GM19043 (cell line): ENCODE measurements at regions not wholly inside any gene's neighbourhood (a gene's known extent, or its start where the extent isn't known, plus 50 kb on each side); places are given as distances from the start of the nearest gene placed in this dataset.

Source experiments
- ATAC-seq: cut with Tn5 transposase; IDR thresholded peaks from one replicate; pipeline ENCODE4 v1.9.1; 2021; ENCODE audit warnings: low read depth; ENCODE audit not compliant: unreplicated experiment

GRCh38 chr9:113781381-113781780 is 94.7 kb upstream of the ZNF618 start:
- ATAC-seq, result no peak

- ATAC-seq, result no peak
These were observed 94.2 kb upstream of the ZNF618 start for GRCh38 chr9:113781896-113782295.

GRCh38 chr9:113783475-113783874 is 92.6 kb upstream of the ZNF618 start:
- no peak for ATAC-seq

GRCh38 chr9:113785334-113785733 is 90.8 kb upstream of the ZNF618 start:
- no peak for ATAC-seq

GRCh38 chr9:113786071-113786470 is 90.0 kb upstream of the ZNF618 start:
- no peak for ATAC-seq

- no peak for ATAC-seq
These were observed 88.2 kb upstream of the ZNF618 start for GRCh38 chr9:113787871-113788270.

- no peak for ATAC-seq
These were observed 87.3 kb upstream of the ZNF618 start for GRCh38 chr9:113788616-113789330.

- no peak for ATAC-seq
These were observed 86.0 kb upstream of the ZNF618 start for GRCh38 chr9:113790093-113790492.

GRCh38 chr9:113793558-113793957 is 82.6 kb upstream of the ZNF618 start:
- ATAC-seq, result no peak

- no peak for ATAC-seq
These were observed 81.4 kb upstream of the ZNF618 start for GRCh38 chr9:113794721-113795120.

- no peak for ATAC-seq
These were observed 80.2 kb upstream of the ZNF618 start for GRCh38 chr9:113795811-113796392.

GRCh38 chr9:113796646-113797426 is 79.3 kb upstream of the ZNF618 start:
- ATAC-seq, result no peak

GRCh38 chr9:113798062-113799030 is 77.8 kb upstream of the ZNF618 start:
- no peak for ATAC-seq

- ATAC-seq, result no peak
These were observed 75.8 kb upstream of the ZNF618 start for GRCh38 chr9:113800276-113800675.

- no peak for ATAC-seq
These were observed 72.1 kb upstream of the ZNF618 start for GRCh38 chr9:113803811-113804589.

- no peak for ATAC-seq
These were observed 70.5 kb upstream of the ZNF618 start for GRCh38 chr9:113805486-113806132.

GRCh38 chr9:113807173-113808061 is 68.7 kb upstream of the ZNF618 start:
- no peak for ATAC-seq
